Heart left ventricle (tissue), 16 donors: ENCODE measurements at regions not wholly inside any gene's neighbourhood (a gene's known extent, or its start where the extent isn't known, plus 50 kb on each side); places are given as distances from the start of the nearest gene placed in this dataset.

Experiments
- ATAC-seq, 4 donors: fragments of 200-7000 bp; cut with Tn5 transposase; one replicate each; pipeline ENCODE4 v1.9.1; 2020 to 2022; ENCODE audit warnings: moderate library complexity in 4 of 4, mild to moderate bottlenecking in 3 of 4, moderate number of reproducible peaks in 1 of 4
- DNase-seq, 5 donors: peaks; one replicate each; pipeline ENCODE4 v3.0.0-alpha.2; 2020
- H3K27ac ChIP-seq, 12 donors: fragments of 200-600 bp; sonication (generic) in 4 of 12; one replicate each; pipeline versions ENCODE4 v1.5.0 to v1.8.0; 2016 to 2022; ENCODE audit warnings: mild to moderate bottlenecking in 2 of 12
- H3K27me3 ChIP-seq, 9 donors: fragments of 200-600 bp; sonication (generic) in 2 of 9; one replicate each; pipeline versions ENCODE4 v1.5.1 to v1.8.0; 2016 to 2022; ENCODE audit warnings: mild to moderate bottlenecking in 3 of 9
- H3K36me3 ChIP-seq, 9 donors: fragments of 200-600 bp; sonication (generic) in 2 of 9; one replicate each; pipeline versions ENCODE4 v1.5.0 to v1.8.0; 2018 to 2022; ENCODE audit warnings: mild to moderate bottlenecking in 2 of 9
- H3K4me1 ChIP-seq, 12 donors: fragments of 200-600 bp; sonication (generic) in 4 of 12; one replicate each; pipeline versions ENCODE4 v1.5.0 to v1.8.0; 2016 to 2022; ENCODE audit warnings: mild to moderate bottlenecking in 3 of 12
- H3K4me3 ChIP-seq, 12 donors: fragments of 200-600 bp; sonication (generic) in 4 of 12; one replicate each; pipeline versions ENCODE4 v1.5.0 to v1.8.0; 2017 to 2022; ENCODE audit warnings: mild to moderate bottlenecking in 9 of 12, moderate library complexity in 4 of 12
- H3K9me3 ChIP-seq, 12 donors: fragments of 200-600 bp; sonication (generic) in 4 of 12; one replicate each; pipeline versions ENCODE4 v1.5.0 to v1.8.0; 2016 to 2022; ENCODE audit warnings: mild to moderate bottlenecking in 1 of 12
- POLR2A ChIP-seq, 2 donors: fragments of 450-650 bp; IDR thresholded peaks; one replicate each; pipeline ENCODE4 v1.6.1; 2017; ENCODE audit warnings: antibody characterized with exemption in 2 of 2, mild to moderate bottlenecking in 2 of 2, moderate library complexity in 2 of 2
- WGBS, 4 donors: extraction: QIAGEN DNeasy Blood & Tissue Kit in 2 of 4; methylation state at CpG; one replicate each; pipeline versions ENCODE4 v1.1.5 to v1.1.7; 2013 to 2018; 5-methylcytosine and 5-hydroxymethylcytosine counted together
- intact Hi-C, 10 donors: fragments of 100-400 bp; cut with DNase I; formaldehyde crosslinking; loops; one replicate each; pipeline versions ENCODE4 v1.11.1 to v1.14.2; 2022
- TF ChIP-seq, protein P1 (sequence below), 12 donors: fragments of 200-600 bp; sonication (generic) in 4 of 12; IDR thresholded peaks; one replicate each; pipeline versions ENCODE4 v1.5.0 to v1.8.0; 2018 to 2022; ENCODE audit warnings: antibody characterized with exemption in 12 of 12, mild to moderate bottlenecking in 5 of 12
- donor health status: ischemic (EF 13 %, LVEDD 7.1; RV severe dilation, severe dysfunction).
- donor health status: healthy with polysubstance abuse.
- donor health status: DM: no; HTN: yes; CAD: no.
- donor health status: DM: no; HTN: no; CAD: no.
- donor health status: ischemic (EF 25% LVEDD 6.9; RV normal size, moderate dysfunction).
- donor health status: ischemic (EF 25% LVEDD 5.7; RV mildly dilated, moderate dysfunction).
- donor health status: healthy.
- donor health status: DM: yes; HTN: yes; CAD: no.
- donor health status: ischemic (EF 35%, LVEDD 5.7; RV mildly dilated, moderate dysfunction).
- donor health status: nonischemic (EF 11% LVEDD 7.7; RV severe dilation, severe dysfunction).
- donor health status: DM: yes; HTN: yes; CAD: no.
- donor health status: PGD.
- donor health status: ischemic (EF 29% LVEDD 5.4; RV normal size, mild dysfunction).
- donor health status: nonischemic (EF 23%, LVEDD 6.1; RV moderate dilation, normal function).

DNA sequence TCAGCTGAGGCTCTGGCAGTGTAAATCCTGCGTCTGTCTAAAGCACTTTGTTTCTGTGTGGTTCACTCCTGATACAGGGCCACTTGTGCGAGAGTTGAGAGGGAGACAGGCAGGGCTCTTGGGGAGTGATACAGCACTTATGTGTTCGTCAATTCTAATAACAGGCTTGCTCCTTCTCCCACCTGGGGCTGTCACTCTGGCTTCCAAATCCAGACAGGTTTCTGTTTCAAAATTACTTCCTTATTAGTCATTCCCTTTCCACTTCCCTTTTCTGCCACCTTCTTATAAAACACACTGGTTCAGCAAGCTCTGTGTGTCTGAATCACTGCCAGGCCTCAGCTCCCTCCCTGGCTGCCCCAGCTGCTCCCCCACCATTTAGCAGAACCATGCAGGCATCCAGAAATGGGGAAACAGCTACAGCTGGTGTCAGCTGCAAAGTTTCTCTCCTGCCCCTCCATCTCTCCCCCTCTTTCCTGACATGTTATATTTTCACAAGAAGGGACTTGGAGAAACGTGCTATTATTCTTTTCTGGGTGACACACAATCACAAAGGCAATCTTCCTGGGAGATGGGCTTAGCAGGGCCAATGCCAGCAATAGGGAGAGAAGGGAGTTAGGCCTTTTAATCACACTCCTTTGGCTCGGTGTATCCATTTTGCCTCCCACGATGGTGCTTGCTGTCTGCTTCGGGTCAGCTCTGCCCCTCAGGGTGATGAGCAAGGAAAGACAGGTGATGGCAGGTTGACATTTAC lies 58.4 kb upstream of the ZNRF2 start:
- Histone ChIP-seq H3K4me3 (no peak overlapping the region), H3K27me3 (no peaks in the 10 kb centered on the region), H3K9me3 (peaks cover 0 to 16% (median 0%) of the 10 kb centered on the region in 12 donors), H3K27ac (peak overlapping the region in 11 of 12 donors; percentile 42 to 83 (median 65)), H3K4me1 (peaks cover 0 to 49% (median 17%) of the 10 kb centered on the region in 12 donors), H3K36me3 (no peaks in the 10 kb centered on the region)
- intact Hi-C loops = loop anchor here in 3 of 10 donors (5.0 kb wide), 3 partner anchors 39 to 49 kb away; no protein-coding TSS in a partner anchor
- ATAC-seq (peak; percentile 80 to 97 (median 93)), DNase-seq (peak; percentile 60 to 75 (median 71))
- WGBS, 4 donors = 28 to 44% (median 33%) methylated on average over 7 of the region's 7 CpGs
- TF ChIP-seq POLR2A (IDR thresholded peaks at IDR 0.05) = no peak
- TF ChIP-seq, protein P1, sequence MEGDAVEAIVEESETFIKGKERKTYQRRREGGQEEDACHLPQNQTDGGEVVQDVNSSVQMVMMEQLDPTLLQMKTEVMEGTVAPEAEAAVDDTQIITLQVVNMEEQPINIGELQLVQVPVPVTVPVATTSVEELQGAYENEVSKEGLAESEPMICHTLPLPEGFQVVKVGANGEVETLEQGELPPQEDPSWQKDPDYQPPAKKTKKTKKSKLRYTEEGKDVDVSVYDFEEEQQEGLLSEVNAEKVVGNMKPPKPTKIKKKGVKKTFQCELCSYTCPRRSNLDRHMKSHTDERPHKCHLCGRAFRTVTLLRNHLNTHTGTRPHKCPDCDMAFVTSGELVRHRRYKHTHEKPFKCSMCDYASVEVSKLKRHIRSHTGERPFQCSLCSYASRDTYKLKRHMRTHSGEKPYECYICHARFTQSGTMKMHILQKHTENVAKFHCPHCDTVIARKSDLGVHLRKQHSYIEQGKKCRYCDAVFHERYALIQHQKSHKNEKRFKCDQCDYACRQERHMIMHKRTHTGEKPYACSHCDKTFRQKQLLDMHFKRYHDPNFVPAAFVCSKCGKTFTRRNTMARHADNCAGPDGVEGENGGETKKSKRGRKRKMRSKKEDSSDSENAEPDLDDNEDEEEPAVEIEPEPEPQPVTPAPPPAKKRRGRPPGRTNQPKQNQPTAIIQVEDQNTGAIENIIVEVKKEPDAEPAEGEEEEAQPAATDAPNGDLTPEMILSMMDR (IDR thresholded peaks at IDR 0.05) = no peak

DNA sequence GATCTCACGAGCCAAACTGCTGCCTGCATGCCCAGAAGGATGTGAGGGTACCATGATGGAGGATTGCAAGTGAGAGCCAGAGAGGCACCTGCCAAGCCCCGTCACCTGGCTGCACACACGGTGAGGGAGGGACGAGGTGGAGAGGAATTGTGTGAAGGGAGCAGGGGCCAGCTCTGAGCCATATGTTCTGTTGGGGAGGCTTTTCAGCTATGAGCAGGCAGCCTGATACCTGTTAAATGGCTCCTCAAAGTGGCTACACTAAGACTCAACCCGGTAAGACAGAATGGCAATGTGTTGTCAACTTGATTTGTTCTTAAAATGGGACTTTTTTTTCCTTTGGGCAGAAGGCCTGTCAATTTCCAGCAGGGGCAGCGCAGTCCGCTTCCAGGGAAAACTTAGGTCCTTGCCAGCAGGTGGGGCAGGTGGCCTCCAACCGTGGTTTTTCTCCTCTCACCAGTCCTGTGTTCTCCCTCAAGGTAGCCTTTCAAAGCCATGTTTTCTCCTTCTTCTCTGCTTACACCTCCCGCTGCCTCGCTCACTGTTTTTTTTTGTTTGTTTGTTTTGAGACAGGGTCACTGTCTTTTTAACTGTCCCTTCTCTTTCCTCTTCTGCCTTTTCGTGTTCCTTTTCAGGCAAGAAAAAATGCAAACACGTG lies 57.7 kb upstream of the ZNRF2 start:
- Histone ChIP-seq H3K4me1 (peaks cover 0 to 49% (median 17%) of the 10 kb centered on the region in 12 donors), H3K36me3 (no peaks in the 10 kb centered on the region), H3K27ac (peak overlapping the region in 6 of 12 donors; percentile 47 to 83 (median 68)), H3K9me3 (peaks cover 0 to 16% (median 0%) of the 10 kb centered on the region in 12 donors), H3K27me3 (no peaks in the 10 kb centered on the region), H3K4me3 (no peak overlapping the region)
- intact Hi-C loops = loop anchor here in 4 of 10 donors (1.0 to 5.0 kb wide), 4 partner anchors 23 to 49 kb away; no protein-coding TSS in a partner anchor
- no peak for TF ChIP-seq POLR2A (IDR thresholded peaks at IDR 0.05)
- TF ChIP-seq, protein P1 (IDR thresholded peaks at IDR 0.05) = peak in 1 of 12 donors; percentile 27
- ATAC-seq (peak in 1 of 4 donors; percentile 2), DNase-seq (no peak)
- WGBS, 4 donors = 75 to 80% (median 79%) methylated on average over 12 of the region's 12 CpGs

DNA sequence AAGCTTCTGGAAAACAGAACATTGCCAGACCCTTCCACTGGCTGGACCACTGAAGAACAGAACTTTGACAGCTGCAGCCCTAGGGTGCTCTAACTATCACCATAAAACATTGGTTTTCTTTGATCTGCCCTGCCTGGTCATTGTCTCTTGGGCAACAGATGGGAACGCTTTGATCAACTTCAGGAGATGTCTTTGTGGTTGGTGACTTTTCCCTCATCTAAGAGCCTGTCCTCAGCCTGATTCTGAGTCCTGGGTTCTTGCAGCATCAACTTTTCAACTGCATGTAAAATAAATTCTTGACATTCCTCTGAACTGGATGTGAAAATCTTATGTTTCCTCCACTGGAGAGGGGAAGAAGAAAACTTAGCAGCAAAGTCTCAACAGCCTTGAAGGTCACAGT lies 53.1 kb upstream of the ZNRF2 start:
- 85 to 96% (median 92%) methylated on average over 1 of the region's 1 CpG for WGBS, 4 donors
- Histone ChIP-seq H3K27ac (no peak overlapping the region), H3K4me1 (peaks cover 0 to 11% (median 3%) of the 10 kb centered on the region in 12 donors), H3K4me3 (no peak overlapping the region), H3K27me3 (no peaks in the 10 kb centered on the region), H3K36me3 (no peaks in the 10 kb centered on the region), H3K9me3 (no peaks in the 10 kb centered on the region)
- TF ChIP-seq, protein P1 (IDR thresholded peaks at IDR 0.05) = no peak
- no peak for TF ChIP-seq POLR2A (IDR thresholded peaks at IDR 0.05)
- ATAC-seq (no peak), DNase-seq (no peak)
- intact Hi-C loops = no loop called here

DNA sequence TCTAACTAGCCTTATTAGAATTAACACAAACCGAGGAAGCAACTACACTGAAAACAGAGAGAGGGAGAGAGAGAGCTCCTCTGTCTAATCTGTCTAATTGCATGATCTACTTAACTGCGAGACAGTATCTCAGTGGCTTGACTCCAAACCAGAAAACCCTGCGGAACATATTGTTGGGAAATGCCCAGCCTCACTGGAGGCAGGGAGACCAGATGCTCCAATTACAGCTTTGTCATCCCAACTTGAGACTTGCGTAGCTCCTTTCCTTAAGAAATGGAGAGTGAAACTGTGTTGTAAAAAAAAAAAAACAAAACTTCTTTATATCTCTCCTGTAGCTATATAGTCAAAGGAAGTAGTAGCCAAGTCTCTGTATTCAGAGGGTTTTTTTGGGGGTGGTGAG lies 52.0 kb upstream of the ZNRF2 start:
- TF ChIP-seq POLR2A (IDR thresholded peaks at IDR 0.05) = no peak
- TF ChIP-seq, protein P1 (IDR thresholded peaks at IDR 0.05) = no peak
- Histone ChIP-seq H3K27me3 (no peaks in the 10 kb centered on the region), H3K4me3 (no peak overlapping the region), H3K36me3 (no peaks in the 10 kb centered on the region), H3K4me1 (peaks cover 0 to under 1% (median 0%) of the 10 kb centered on the region in 12 donors), H3K27ac (no peak overlapping the region), H3K9me3 (no peaks in the 10 kb centered on the region)
- 74 to 83% (median 79%) methylated on average over 4 of the region's 4 CpGs for WGBS, 4 donors
- ATAC-seq (no peak), DNase-seq (no peak)
- intact Hi-C loops = no loop called here
